ENCODE measurements at regions not wholly inside any gene's neighbourhood (a gene's known extent, or its start where the extent isn't known, plus 50 kb on each side); places are given as distances from the start of the nearest gene placed in this dataset.
"Not testable (repeated sequence)": the region's sequence is repeated elsewhere in the genome, so short reads cannot be mapped to it uniquely, and the experiment has no call there.

DNA sequence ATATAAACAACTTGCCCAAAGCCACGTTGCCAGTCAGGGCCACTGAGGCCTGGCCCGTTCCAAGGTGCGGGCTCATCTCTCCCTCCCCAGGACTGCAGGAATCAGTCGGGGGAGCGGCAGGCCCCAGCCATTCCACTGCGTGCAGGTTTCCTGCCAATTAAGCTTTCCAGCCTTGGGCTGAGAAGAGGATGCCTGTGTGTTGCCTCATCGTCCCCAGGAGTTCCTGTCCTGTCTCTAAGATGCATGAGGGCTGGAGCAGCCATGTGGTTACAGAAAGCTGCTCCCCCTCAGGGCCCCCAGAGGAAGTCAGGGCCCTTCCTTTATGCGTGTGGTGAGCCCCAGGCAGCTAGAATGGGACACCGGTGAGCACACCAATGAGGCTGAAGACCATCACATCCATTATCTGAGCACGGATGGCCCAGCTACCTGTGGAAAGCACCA is 57.7 kb upstream of the METTL9 start:
- H3K4me3 ChIP-seq (ENCODE audit: low read length); H3K9ac ChIP-seq (ENCODE audit: low read length); H3K27me3 ChIP-seq (ENCODE audit: control insufficient read depth, insufficient read depth, low read length); H3K4me1 ChIP-seq (ENCODE audit: control insufficient read depth, low read depth, low read length); H3K9me3 ChIP-seq (ENCODE audit: control insufficient read depth, low read depth, low read length); H3K27ac ChIP-seq (ENCODE audit: low read length); H3K36me3 ChIP-seq (ENCODE audit: control insufficient read depth, low read depth, low read length): not testable (repeated sequence)

DNA sequence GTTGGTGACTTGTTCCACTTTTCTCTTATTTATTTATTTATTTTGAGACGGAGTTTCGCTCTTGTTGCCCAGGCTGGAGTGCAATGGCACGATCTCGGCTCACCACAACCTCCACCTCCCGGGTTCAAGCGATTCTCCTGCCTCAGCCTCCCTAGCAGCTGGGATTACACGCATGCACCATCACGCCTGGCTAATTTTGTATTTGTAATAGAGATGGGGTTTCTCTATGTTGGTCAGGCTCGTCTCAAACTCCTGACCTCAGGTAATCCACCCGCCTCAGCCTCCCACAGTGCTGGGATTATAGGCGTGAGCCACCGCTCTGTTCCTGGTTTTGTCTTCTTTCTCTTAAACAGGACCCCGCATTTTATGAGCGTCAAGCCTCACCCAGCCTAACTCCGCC is 57.3 kb upstream of the METTL9 start:
- H3K9me3 ChIP-seq (ENCODE audit: control insufficient read depth, low read depth, low read length); H3K4me1 ChIP-seq (ENCODE audit: control insufficient read depth, low read depth, low read length); H3K27ac ChIP-seq (ENCODE audit: low read length); H3K4me3 ChIP-seq (ENCODE audit: low read length); H3K9ac ChIP-seq (ENCODE audit: low read length); H3K36me3 ChIP-seq (ENCODE audit: control insufficient read depth, low read depth, low read length); H3K27me3 ChIP-seq (ENCODE audit: control insufficient read depth, insufficient read depth, low read length): not testable (repeated sequence)

GRCh38 chr16:21542491-21543124 is 56.8 kb upstream of the METTL9 start:
- H3K9me3 ChIP-seq (ENCODE audit: control insufficient read depth, low read depth, low read length); H3K36me3 ChIP-seq (ENCODE audit: control insufficient read depth, low read depth, low read length); H3K4me1 ChIP-seq (ENCODE audit: control insufficient read depth, low read depth, low read length): not testable (repeated sequence)

GRCh38 chr16:21543151-21543836 is 56.1 kb upstream of the METTL9 start:
- not testable (repeated sequence) for H3K27ac ChIP-seq (ENCODE audit: low read length); H3K4me3 ChIP-seq (ENCODE audit: low read length); H3K36me3 ChIP-seq (ENCODE audit: control insufficient read depth, low read depth, low read length); H3K9me3 ChIP-seq (ENCODE audit: control insufficient read depth, low read depth, low read length); H3K9ac ChIP-seq (ENCODE audit: low read length); H3K27me3 ChIP-seq (ENCODE audit: control insufficient read depth, insufficient read depth, low read length); H3K4me1 ChIP-seq (ENCODE audit: control insufficient read depth, low read depth, low read length)

More at GRCh38 chr16:21542491-21543124, 56.8 kb upstream of the METTL9 start:
- not testable (repeated sequence) for H3K27me3 ChIP-seq (ENCODE audit: control insufficient read depth, insufficient read depth, low read length); H3K4me3 ChIP-seq (ENCODE audit: low read length); H3K9ac ChIP-seq (ENCODE audit: low read length); H3K27ac ChIP-seq (ENCODE audit: low read length)

- not testable (repeated sequence) for H3K9ac ChIP-seq (ENCODE audit: low read length); H3K9me3 ChIP-seq (ENCODE audit: control insufficient read depth, low read depth, low read length); H3K27me3 ChIP-seq (ENCODE audit: control insufficient read depth, insufficient read depth, low read length); H3K27ac ChIP-seq (ENCODE audit: low read length); H3K4me1 ChIP-seq (ENCODE audit: control insufficient read depth, low read depth, low read length); H3K36me3 ChIP-seq (ENCODE audit: control insufficient read depth, low read depth, low read length); H3K4me3 ChIP-seq (ENCODE audit: low read length)
Measured at GRCh38 chr16:21545664-21546326, 53.6 kb upstream of the METTL9 start.

DNA sequence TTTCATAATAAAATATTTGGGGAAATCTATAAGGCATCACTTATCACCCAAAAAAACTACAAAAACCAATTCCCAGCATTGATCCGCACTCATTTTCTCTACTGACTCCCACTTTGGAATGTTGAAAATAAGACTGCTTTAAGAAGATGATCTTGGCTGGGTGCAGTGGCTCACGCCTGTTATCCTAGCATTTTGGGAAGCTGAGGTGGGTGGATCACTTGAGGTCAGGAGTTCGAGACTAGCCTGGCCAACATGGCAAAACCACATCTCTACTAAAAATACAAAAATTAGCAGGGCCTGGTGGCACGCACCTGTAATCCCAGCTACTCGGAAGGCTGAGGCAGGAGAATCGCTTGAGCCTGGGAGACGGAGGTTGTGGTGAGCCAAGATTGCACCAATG is 50.0 kb upstream of the METTL9 start:
- H3K9me3 ChIP-seq (ENCODE audit: control insufficient read depth, low read depth, low read length); H3K27me3 ChIP-seq (ENCODE audit: control insufficient read depth, insufficient read depth, low read length); H3K4me3 ChIP-seq (ENCODE audit: low read length); H3K9ac ChIP-seq (ENCODE audit: low read length); H3K27ac ChIP-seq (ENCODE audit: low read length); H3K36me3 ChIP-seq (ENCODE audit: control insufficient read depth, low read depth, low read length); H3K4me1 ChIP-seq (ENCODE audit: control insufficient read depth, low read depth, low read length): not testable (repeated sequence)
